Erythroblast (primary cell): ENCODE measurements at regions not wholly inside any gene's neighbourhood (a gene's known extent, or its start where the extent isn't known, plus 50 kb on each side); places are given as distances from the start of the nearest gene placed in this dataset.

Experiments used
- DNase-seq, 2 experiments: peaks; one replicate each; lab custom pipeline; 2025; lab: John Stamatoyannopoulos, UW
- GATA1 ChIP-seq: IDR thresholded peaks from 2 replicates; pipeline ENCODE4 v1.6.1; 2011; ENCODE audit warnings: low read depth, mild to moderate bottlenecking, control low read depth, low read length, moderate library complexity
- POLR2A ChIP-seq: IDR thresholded peaks from 2 replicates; pipeline ENCODE4 v1.6.1; 2011; ENCODE audit warnings: mild to moderate bottlenecking, low read length

- TF ChIP-seq POLR2A (no peak), GATA1 (no peak)
- peak; percentile 50 to 53 for DNase-seq
Measured at GRCh38 chr5:158074992-158075769, 216.2 kb upstream of the CLINT1 start.

GRCh38 chr5:158074597-158074991, 215.6 kb upstream of the CLINT1 start:
- no peak for DNase-seq
- TF ChIP-seq GATA1 (no peak), POLR2A (no peak)

GRCh38 chr5:158070859-158071258, 211.9 kb upstream of the CLINT1 start:
- TF ChIP-seq GATA1 = no peak
- no peak for TF ChIP-seq POLR2A
- no peak for DNase-seq

- TF ChIP-seq GATA1 (no peak), POLR2A (no peak)
- no peak for DNase-seq
Measured at GRCh38 chr5:158069838-158070237, 210.9 kb upstream of the CLINT1 start.

GRCh38 chr5:158068964-158069363, 210.0 kb upstream of the CLINT1 start:
- TF ChIP-seq GATA1 (no peak), POLR2A (no peak)
- no peak for DNase-seq

GRCh38 chr5:158066076-158066475, 207.1 kb upstream of the CLINT1 start:
- DNase-seq = no peak
- TF ChIP-seq GATA1 (no peak), POLR2A (no peak)

- TF ChIP-seq GATA1 (no peak), POLR2A (no peak)
- no peak for DNase-seq
Measured at GRCh38 chr5:158064334-158065123, 205.6 kb upstream of the CLINT1 start.

- DNase-seq = no peak
- TF ChIP-seq POLR2A (no peak), GATA1 (no peak)
Measured at GRCh38 chr5:158063052-158063451, 204.1 kb upstream of the CLINT1 start.

- DNase-seq = no peak
- no peak for TF ChIP-seq POLR2A
- no peak for TF ChIP-seq GATA1
Measured at GRCh38 chr5:158061451-158061850, 202.5 kb upstream of the CLINT1 start.

- DNase-seq = no peak
- no peak for TF ChIP-seq POLR2A
- TF ChIP-seq GATA1 = no peak
Measured at GRCh38 chr5:158060212-158060611, 201.3 kb upstream of the CLINT1 start.

GRCh38 chr5:158058208-158059120, 199.5 kb upstream of the CLINT1 start:
- no peak for DNase-seq
- no peak for TF ChIP-seq POLR2A
- TF ChIP-seq GATA1 = no peak

GRCh38 chr5:158056130-158056825, 197.3 kb upstream of the CLINT1 start:
- DNase-seq = no peak

GRCh38 chr5:158055111-158055501, 196.2 kb upstream of the CLINT1 start:
- DNase-seq = no peak
- TF ChIP-seq GATA1 (no peak), POLR2A (no peak)

More at GRCh38 chr5:158056130-158056825, 197.3 kb upstream of the CLINT1 start:
- TF ChIP-seq POLR2A = no peak
